ENCODE measurements at regions not wholly inside any gene's neighbourhood (a gene's known extent, or its start where the extent isn't known, plus 50 kb on each side); places are given as distances from the start of the nearest gene placed in this dataset.
A peak's percentile ranks its signal among the peaks of the same experiment; 100 is the strongest.
"Not testable (repeated sequence)": the region's sequence is repeated elsewhere in the genome, so short reads cannot be mapped to it uniquely, and the experiment has no call there.

GRCh38 chr6:82419132-82419581 lies 55.5 kb downstream of the TPBG start:
- DNase-seq: no peak

GRCh38 chr6:82419859-82420258 lies 56.2 kb downstream of the TPBG start:
- DNase-seq: no peak

- no peak for DNase-seq
Measured at GRCh38 chr6:82430611-82431010, 67.0 kb downstream of the TPBG start.

GRCh38 chr6:82436740-82437139 lies 73.1 kb downstream of the TPBG start:
- no peak for DNase-seq

GRCh38 chr6:82437701-82438100 lies 74.1 kb downstream of the TPBG start:
- no peak for DNase-seq

GRCh38 chr6:82441047-82441855 lies 77.6 kb downstream of the TPBG start:
- DNase-seq: no peak

- DNase-seq: peak in 1 of 2 experiments; percentile 26
Measured at GRCh38 chr6:82442061-82442719, 78.6 kb downstream of the TPBG start.

- no peak for DNase-seq
Measured at GRCh38 chr6:82458147-82458546, 94.5 kb downstream of the TPBG start.

GRCh38 chr6:82458705-82459104 lies 95.1 kb downstream of the TPBG start:
- DNase-seq: no peak

- DNase-seq: no peak
Measured at GRCh38 chr6:82461536-82461935, 97.9 kb downstream of the TPBG start.

GRCh38 chr6:82467338-82467737 lies 103.7 kb downstream of the TPBG start:
- DNase-seq: no peak

GRCh38 chr6:82470123-82470522 lies 106.5 kb downstream of the TPBG start:
- not testable (repeated sequence) for DNase-seq

- DNase-seq: not testable (repeated sequence)
Measured at GRCh38 chr6:82475106-82475505, 111.5 kb downstream of the TPBG start.

GRCh38 chr6:82484001-82484400 lies 120.4 kb downstream of the TPBG start:
- no peak for DNase-seq

- no peak for DNase-seq
Measured at GRCh38 chr6:82484737-82485626, 121.4 kb downstream of the TPBG start.

- no peak for DNase-seq
Measured at GRCh38 chr6:82487895-82488294, 124.3 kb downstream of the TPBG start.

- no peak for DNase-seq
Measured at GRCh38 chr6:82488403-82488802, 124.8 kb downstream of the TPBG start.

GRCh38 chr6:82492134-82492533 lies 128.5 kb downstream of the TPBG start:
- DNase-seq: peak in 1 of 2 experiments; percentile 5

GRCh38 chr6:82493467-82493866 lies 129.8 kb downstream of the TPBG start:
- DNase-seq: peak in 1 of 2 experiments; percentile 37

- DNase-seq: no peak
Measured at GRCh38 chr6:82494367-82494766, 130.8 kb downstream of the TPBG start.

- not testable (repeated sequence) for DNase-seq
Measured at GRCh38 chr6:82501901-82502300, 138.3 kb downstream of the TPBG start.

- no peak for DNase-seq
Measured at GRCh38 chr6:82506526-82506925, 142.9 kb downstream of the TPBG start.

- no peak for DNase-seq
Measured at GRCh38 chr6:82507112-82507511, 143.5 kb downstream of the TPBG start.

Measured in NCI-H2081 (cell line).